ENCODE measurements at regions not wholly inside any gene's neighbourhood (a gene's known extent, or its start where the extent isn't known, plus 50 kb on each side); places are given as distances from the start of the nearest gene placed in this dataset.

- Histone ChIP-seq H3K9ac (ENCODE audit: low read length) (no peak overlapping the region), H3K4me2 (ENCODE audit: low read length) (no peak overlapping the region), H2AFZ (ENCODE audit: low read depth, low read length) (no peak overlapping the region), H3K4me3 (ENCODE audit: low read length) (no peak overlapping the region), H3K79me2 (replicated peaks; ENCODE audit: insufficient read depth, low read length) (no peaks in the 10 kb centered on the region), H3K9me3 (ENCODE audit: low read length) (no peaks in the 10 kb centered on the region), H3K27me3 (ENCODE audit: insufficient read depth, low read depth, low read length) (no peaks in the 10 kb centered on the region), H3K27ac (ENCODE audit: low read length) (no peak overlapping the region), H4K20me1 (ENCODE audit: insufficient read depth) (no peaks in the 10 kb centered on the region), H3F3A (ENCODE audit: insufficient read depth, low read length, poor library complexity, severe bottlenecking) (no peaks in the 10 kb centered on the region), H3K36me3 (ENCODE audit: insufficient read depth, low read length) (no peaks in the 10 kb centered on the region), H3K9me2 (ENCODE audit: insufficient read depth, low read length) (no peaks in the 10 kb centered on the region)
- TF ChIP-seq RAD21 (conservative IDR thresholded peaks at IDR 0.05): no peak
- no peak for TF ChIP-seq EZH2 (IDR thresholded peaks at IDR 0.05; ENCODE audit: borderline replicate concordance, insufficient read depth, low read length, poor library complexity, severe bottlenecking)
- TF ChIP-seq REST (IDR thresholded peaks at IDR 0.05; ENCODE audit: borderline replicate concordance): no peak
- TF ChIP-seq EP300 (conservative IDR thresholded peaks at IDR 0.05; ENCODE audit: poor library complexity, severe bottlenecking): no peak
- TF ChIP-seq POLR2AphosphoS5 (IDR thresholded peaks at IDR 0.05): no peak
- TF ChIP-seq TAF1 (IDR thresholded peaks at IDR 0.05; ENCODE audit: low read depth): no peak
These were observed 315.2 kb upstream of the NOX3 start for GRCh38 chr6:155770856-155771255.

GRCh38 chr6:155770313-155770712, 314.7 kb upstream of the NOX3 start:
- Histone ChIP-seq H3K9me2 (ENCODE audit: insufficient read depth, low read length) (no peaks in the 10 kb centered on the region), H3K27me3 (ENCODE audit: insufficient read depth, low read depth, low read length) (no peaks in the 10 kb centered on the region), H2AFZ (ENCODE audit: low read depth, low read length) (no peak overlapping the region), H3K4me2 (ENCODE audit: low read length) (no peak overlapping the region), H3F3A (ENCODE audit: insufficient read depth, low read length, poor library complexity, severe bottlenecking) (no peaks in the 10 kb centered on the region), H3K9me3 (ENCODE audit: low read length) (no peaks in the 10 kb centered on the region), H3K9ac (ENCODE audit: low read length) (no peak overlapping the region), H4K20me1 (ENCODE audit: insufficient read depth) (no peaks in the 10 kb centered on the region), H3K27ac (ENCODE audit: low read length) (no peak overlapping the region), H3K79me2 (replicated peaks; ENCODE audit: insufficient read depth, low read length) (no peaks in the 10 kb centered on the region), H3K36me3 (ENCODE audit: insufficient read depth, low read length) (no peaks in the 10 kb centered on the region), H3K4me3 (ENCODE audit: low read length) (no peak overlapping the region)
- TF ChIP-seq EP300 (conservative IDR thresholded peaks at IDR 0.05; ENCODE audit: poor library complexity, severe bottlenecking): no peak
- TF ChIP-seq POLR2AphosphoS5 (IDR thresholded peaks at IDR 0.05): no peak
- TF ChIP-seq TAF1 (IDR thresholded peaks at IDR 0.05; ENCODE audit: low read depth): no peak
- no peak for TF ChIP-seq CTCF (IDR thresholded peaks at IDR 0.05; ENCODE audit: poor library complexity, severe bottlenecking)
- TF ChIP-seq MXI1 (conservative IDR thresholded peaks at IDR 0.05; ENCODE audit: poor library complexity, severe bottlenecking): no peak

Measured in neural cell (in vitro differentiated cells).